ENCODE measurements at regions not wholly inside any gene's neighbourhood (a gene's known extent, or its start where the extent isn't known, plus 50 kb on each side); places are given as distances from the start of the nearest gene placed in this dataset.

- TF ChIP-seq POLR2AphosphoS5 (IDR thresholded peaks at IDR 0.05): no peak
- no peak for TF ChIP-seq CTCF (IDR thresholded peaks at IDR 0.05)
Observed at GRCh38 chrX:39938466-39938865, 159.3 kb downstream of the BCOR start.
